ENCODE measurements at regions not wholly inside any gene's neighbourhood (a gene's known extent, or its start where the extent isn't known, plus 50 kb on each side); places are given as distances from the start of the nearest gene placed in this dataset.

- TF ChIP-seq, protein P1, sequence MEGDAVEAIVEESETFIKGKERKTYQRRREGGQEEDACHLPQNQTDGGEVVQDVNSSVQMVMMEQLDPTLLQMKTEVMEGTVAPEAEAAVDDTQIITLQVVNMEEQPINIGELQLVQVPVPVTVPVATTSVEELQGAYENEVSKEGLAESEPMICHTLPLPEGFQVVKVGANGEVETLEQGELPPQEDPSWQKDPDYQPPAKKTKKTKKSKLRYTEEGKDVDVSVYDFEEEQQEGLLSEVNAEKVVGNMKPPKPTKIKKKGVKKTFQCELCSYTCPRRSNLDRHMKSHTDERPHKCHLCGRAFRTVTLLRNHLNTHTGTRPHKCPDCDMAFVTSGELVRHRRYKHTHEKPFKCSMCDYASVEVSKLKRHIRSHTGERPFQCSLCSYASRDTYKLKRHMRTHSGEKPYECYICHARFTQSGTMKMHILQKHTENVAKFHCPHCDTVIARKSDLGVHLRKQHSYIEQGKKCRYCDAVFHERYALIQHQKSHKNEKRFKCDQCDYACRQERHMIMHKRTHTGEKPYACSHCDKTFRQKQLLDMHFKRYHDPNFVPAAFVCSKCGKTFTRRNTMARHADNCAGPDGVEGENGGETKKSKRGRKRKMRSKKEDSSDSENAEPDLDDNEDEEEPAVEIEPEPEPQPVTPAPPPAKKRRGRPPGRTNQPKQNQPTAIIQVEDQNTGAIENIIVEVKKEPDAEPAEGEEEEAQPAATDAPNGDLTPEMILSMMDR (IDR thresholded peaks at IDR 0.05 in 2 of 3, conservative IDR thresholded peaks at IDR 0.05 in 1 of 3; ENCODE audit: borderline replicate concordance in 1 of 3, insufficient read depth in 1 of 3, low read depth in 2 of 3, low read length in 2 of 3), result no peak
Measured at GRCh38 chr12:114237230-114237629, 168.7 kb downstream of the TBX5 start (continued).

- Histone ChIP-seq H3K4me1 (ENCODE audit: control insufficient read depth in 1 of 2, insufficient read depth in 2 of 2, low read length in 2 of 2) (no peaks in the 10 kb centered on the region), H3K36me3 (ENCODE audit: control insufficient read depth in 1 of 2, insufficient read depth in 2 of 2, low read length in 2 of 2) (no peaks in the 10 kb centered on the region), H3K27ac (ENCODE audit: low read depth, low read length) (no peak overlapping the region), H3K79me2 (ENCODE audit: insufficient read depth, low read length) (no peaks in the 10 kb centered on the region), H3K9ac (ENCODE audit: low read length) (no peak overlapping the region), H2AFZ (ENCODE audit: low read depth, low read length, poor library complexity, severe bottlenecking) (no peak overlapping the region), H3K9me2 (ENCODE audit: insufficient read depth) (no peaks in the 10 kb centered on the region), H3K27me3 (ENCODE audit: insufficient read depth, low read length) (peaks cover 12% of the 10 kb centered on the region), H3K4me2 (ENCODE audit: low read length) (no peak overlapping the region), H3K4me3 (replicated peaks in 1 of 2; ENCODE audit: low read depth in 1 of 2, low read length in 2 of 2) (no peak overlapping the region), H3K9me3 (ENCODE audit: control insufficient read depth in 1 of 2, insufficient read depth in 1 of 2, low read depth in 1 of 2, low read length in 2 of 2) (no peaks in the 10 kb centered on the region; a peak in 1 of 4 replicates), H4K20me1 (ENCODE audit: insufficient read depth) (no peaks in the 10 kb centered on the region)
- intact Hi-C loops (cut with micrococcal nuclease), result no loop called here
- ChIA-PET POLR2A (no interaction called here), CTCF (no interaction called here), RAD21 (ENCODE audit: low non-redundant PET in 1 of 2, low total read pairs in 2 of 2, uncharacterized antibody in 2 of 2, unreplicated experiment in 2 of 2) (no interaction called here)
- no peak for DNase-seq (ENCODE audit: low read depth, low spot score)
- no peak for ATAC-seq
- BruUV-seq (replicated peaks), result no TSS peak
- TF ChIP-seq ZFX (IDR thresholded peaks at IDR 0.05) (no peak), YY1 (IDR thresholded peaks at IDR 0.05; ENCODE audit: extremely low read depth, insufficient replicate concordance, low read depth, low read length) (no peak), CBX3 (IDR thresholded peaks at IDR 0.05; ENCODE audit: low read depth) (no peak), RAD21 (IDR thresholded peaks at IDR 0.05; ENCODE audit: low read depth) (no peak), EZH2 (IDR thresholded peaks at IDR 0.05) (no peak), EGR1 (IDR thresholded peaks at IDR 0.05; ENCODE audit: low read depth) (no peak), POLR2A (IDR thresholded peaks at IDR 0.05; ENCODE audit: borderline replicate concordance, extremely low read depth, insufficient read depth, insufficient read length) (no peak), SRF (IDR thresholded peaks at IDR 0.05; ENCODE audit: low read depth) (no peak), ZNF274 (IDR thresholded peaks at IDR 0.05; ENCODE audit: low read depth, low read length) (no peak), JUND (IDR thresholded peaks at IDR 0.05) (no peak), ZBTB33 (IDR thresholded peaks at IDR 0.05; ENCODE audit: extremely low read depth, insufficient replicate concordance, low read length) (no peak), EZH2phosphoT487 (IDR thresholded peaks at IDR 0.05; ENCODE audit: borderline replicate concordance) (no peak)
- TF ChIP-seq, protein P1 (IDR thresholded peaks at IDR 0.05 in 2 of 3, conservative IDR thresholded peaks at IDR 0.05 in 1 of 3; ENCODE audit: borderline replicate concordance in 1 of 3, insufficient read depth in 1 of 3, low read depth in 2 of 3, low read length in 2 of 3), result no peak
- TF ChIP-seq, protein P2, sequence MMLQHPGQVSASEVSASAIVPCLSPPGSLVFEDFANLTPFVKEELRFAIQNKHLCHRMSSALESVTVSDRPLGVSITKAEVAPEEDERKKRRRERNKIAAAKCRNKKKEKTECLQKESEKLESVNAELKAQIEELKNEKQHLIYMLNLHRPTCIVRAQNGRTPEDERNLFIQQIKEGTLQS (IDR thresholded peaks at IDR 0.05), result no peak
- TF ChIP-seq, protein P3, sequence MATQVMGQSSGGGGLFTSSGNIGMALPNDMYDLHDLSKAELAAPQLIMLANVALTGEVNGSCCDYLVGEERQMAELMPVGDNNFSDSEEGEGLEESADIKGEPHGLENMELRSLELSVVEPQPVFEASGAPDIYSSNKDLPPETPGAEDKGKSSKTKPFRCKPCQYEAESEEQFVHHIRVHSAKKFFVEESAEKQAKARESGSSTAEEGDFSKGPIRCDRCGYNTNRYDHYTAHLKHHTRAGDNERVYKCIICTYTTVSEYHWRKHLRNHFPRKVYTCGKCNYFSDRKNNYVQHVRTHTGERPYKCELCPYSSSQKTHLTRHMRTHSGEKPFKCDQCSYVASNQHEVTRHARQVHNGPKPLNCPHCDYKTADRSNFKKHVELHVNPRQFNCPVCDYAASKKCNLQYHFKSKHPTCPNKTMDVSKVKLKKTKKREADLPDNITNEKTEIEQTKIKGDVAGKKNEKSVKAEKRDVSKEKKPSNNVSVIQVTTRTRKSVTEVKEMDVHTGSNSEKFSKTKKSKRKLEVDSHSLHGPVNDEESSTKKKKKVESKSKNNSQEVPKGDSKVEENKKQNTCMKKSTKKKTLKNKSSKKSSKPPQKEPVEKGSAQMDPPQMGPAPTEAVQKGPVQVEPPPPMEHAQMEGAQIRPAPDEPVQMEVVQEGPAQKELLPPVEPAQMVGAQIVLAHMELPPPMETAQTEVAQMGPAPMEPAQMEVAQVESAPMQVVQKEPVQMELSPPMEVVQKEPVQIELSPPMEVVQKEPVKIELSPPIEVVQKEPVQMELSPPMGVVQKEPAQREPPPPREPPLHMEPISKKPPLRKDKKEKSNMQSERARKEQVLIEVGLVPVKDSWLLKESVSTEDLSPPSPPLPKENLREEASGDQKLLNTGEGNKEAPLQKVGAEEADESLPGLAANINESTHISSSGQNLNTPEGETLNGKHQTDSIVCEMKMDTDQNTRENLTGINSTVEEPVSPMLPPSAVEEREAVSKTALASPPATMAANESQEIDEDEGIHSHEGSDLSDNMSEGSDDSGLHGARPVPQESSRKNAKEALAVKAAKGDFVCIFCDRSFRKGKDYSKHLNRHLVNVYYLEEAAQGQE (IDR thresholded peaks at IDR 0.05; ENCODE audit: low read depth), result no peak
Measured at GRCh38 chr12:114232187-114232586, 173.8 kb downstream of the TBX5 start.
